ENCODE measurements at regions not wholly inside any gene's neighbourhood (a gene's known extent, or its start where the extent isn't known, plus 50 kb on each side); places are given as distances from the start of the nearest gene placed in this dataset.

- Histone ChIP-seq H3K4ac (ENCODE audit: low read depth, low read length) (no peak overlapping the region), H4K91ac (ENCODE audit: insufficient read length, low read depth, low read length) (no peak overlapping the region), H3K23me2 (ENCODE audit: insufficient read length, low read depth, low read length, poor library complexity, severe bottlenecking) (no peaks in the 10 kb centered on the region), H3K4me2 (ENCODE audit: insufficient read depth, insufficient read length, low read length) (no peak overlapping the region), H4K20me1 (ENCODE audit: control insufficient read depth, insufficient read depth, insufficient read length) (no peaks in the 10 kb centered on the region), H3K27me3 (ENCODE audit: insufficient read depth, low read length) (no peaks in the 10 kb centered on the region), H2BK20ac (ENCODE audit: low read depth, low read length, poor library complexity, severe bottlenecking) (no peak overlapping the region), H3K27ac (ENCODE audit: insufficient read length, low read depth, low read length) (no peak overlapping the region), H2AK5ac (ENCODE audit: insufficient read length, low read length) (no peak overlapping the region), H3K9ac (ENCODE audit: extremely low read depth, insufficient read length, low read length) (no peak overlapping the region), H3K79me2 (ENCODE audit: insufficient read depth, low read length) (no peaks in the 10 kb centered on the region), H2AFZ (ENCODE audit: low read length) (no peak overlapping the region), H3K14ac (ENCODE audit: insufficient read depth, low read length) (no peak overlapping the region), H3K56ac (ENCODE audit: insufficient read length, low read depth, low read length) (no peak overlapping the region), H4K5ac (ENCODE audit: insufficient read length, low read depth, low read length) (no peak overlapping the region), H3K4me1 (ENCODE audit: insufficient read depth, low read length) (peaks cover 6% of the 10 kb centered on the region), H2BK120ac (ENCODE audit: low read depth, low read length, poor library complexity, severe bottlenecking) (no peak overlapping the region), H3K18ac (ENCODE audit: insufficient read length, low read depth, low read length) (no peak overlapping the region), H2BK15ac (ENCODE audit: low read depth, low read length) (no peak overlapping the region), H4K8ac (replicated peaks; ENCODE audit: insufficient read length, low read depth, low read length) (no peak overlapping the region), H2BK5ac (ENCODE audit: insufficient read length, low read length) (no peak overlapping the region), H3K9me3 (ENCODE audit: control insufficient read depth, low read depth, low read length) (no peaks in the 10 kb centered on the region), H3K23ac (ENCODE audit: insufficient read length, low read depth, low read length) (no peak overlapping the region), H3T11ph (ENCODE audit: low read length) (no peak overlapping the region), H2BK12ac (ENCODE audit: insufficient read length, low read depth, low read length) (no peak overlapping the region), H3K79me1 (ENCODE audit: insufficient read depth, low read depth, low read length, poor library complexity, severe bottlenecking) (no peaks in the 10 kb centered on the region)
- H3K9me3 Mint-ChIP-seq: no peaks in the 10 kb centered on the region; a peak in 1 of 5 replicates
- H3K27ac Mint-ChIP-seq: no peak overlapping the region; a peak in 1 of 7 replicates
- no peak overlapping the region for H3K4me3 Mint-ChIP-seq
- no peak for DNase-seq
- no peaks in the 10 kb centered on the region for H3K27me3 Mint-ChIP-seq (ENCODE audit: low read depth)
- no peaks in the 10 kb centered on the region for H3K36me3 Mint-ChIP-seq (ENCODE audit: insufficient read depth in 1 of 3, low read depth in 3 of 3)
- H3K4me1 Mint-ChIP-seq: peaks cover 29 to 38% of the 10 kb centered on the region in 2 experiments
- WGBS (ENCODE audit: extremely low coverage, insufficient read length, low lambda C conversion rate): no CpG with 5 or more reads among the region's 5 CpGs
- no peak for TF ChIP-seq CTCF (conservative IDR thresholded peaks at IDR 0.05)
These were observed 93.3 kb upstream of the CALM2 start for GRCh38 chr2:47269316-47270232.
